ENCODE measurements at regions not wholly inside any gene's neighbourhood (a gene's known extent, or its start where the extent isn't known, plus 50 kb on each side); places are given as distances from the start of the nearest gene placed in this dataset.

DNA sequence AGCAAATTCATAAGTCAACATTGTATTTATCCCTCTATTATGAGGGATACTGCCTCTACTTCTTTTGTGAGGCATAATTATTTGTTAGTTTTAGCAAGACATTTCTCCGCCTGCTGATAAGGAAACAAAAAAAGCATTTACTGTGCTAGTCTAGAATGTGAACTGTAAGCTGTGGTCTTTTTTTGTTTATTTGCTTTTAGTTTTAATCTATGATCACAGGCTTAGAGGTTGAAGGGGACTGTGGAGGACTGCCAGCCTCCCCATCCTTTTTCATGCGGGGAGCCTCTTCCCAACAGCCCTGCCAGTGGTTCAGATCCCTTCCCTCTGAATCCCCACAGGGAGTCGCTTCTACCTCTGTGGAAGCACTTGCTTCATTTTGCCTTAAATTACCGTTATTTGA is 331.0 kb upstream of the ROPN1 start:
- Mint-ChIP-seq H3K4me3 (no peak overlapping the region), H3K9me3 (no peaks in the 10 kb centered on the region), H3K27me3 (peaks cover 9 to 18% of the 10 kb centered on the region in 2 donors), H3K27ac (no peak overlapping the region), H3K36me3 (no peaks in the 10 kb centered on the region), H3K4me1 (no peaks in the 10 kb centered on the region)
- Histone ChIP-seq H3K36me3 (ENCODE audit: control insufficient read depth in 2 of 2, extremely low read depth in 1 of 2, insufficient read depth in 1 of 2, low read length in 1 of 2) (no peaks in the 10 kb centered on the region), H3K9me3 (no peaks in the 10 kb centered on the region), H3K4me3 (ENCODE audit: control insufficient read depth in 1 of 2, extremely low read depth in 1 of 2, low read length in 1 of 2) (no peak overlapping the region), H3K27ac (ENCODE audit: low read length) (no peak overlapping the region), H3K27me3 (replicated peaks in 1 of 2; ENCODE audit: control insufficient read depth in 2 of 2, extremely low read depth in 1 of 2, insufficient read depth in 2 of 2, low read length in 1 of 2) (no peaks in the 10 kb centered on the region), H3K4me1 (ENCODE audit: control insufficient read depth in 1 of 2, extremely low read depth in 1 of 2, insufficient read depth in 2 of 2, low read length in 2 of 2) (no peaks in the 10 kb centered on the region)
- no peak for DNase-seq
- ChIA-PET CTCF (no interaction called here), POLR2A (no interaction called here)
- no CpG with 5 or more reads among the region's 4 CpGs for WGBS (ENCODE audit: insufficient coverage)
- no peak for ATAC-seq (replicated peaks in 1 of 4)

DNA sequence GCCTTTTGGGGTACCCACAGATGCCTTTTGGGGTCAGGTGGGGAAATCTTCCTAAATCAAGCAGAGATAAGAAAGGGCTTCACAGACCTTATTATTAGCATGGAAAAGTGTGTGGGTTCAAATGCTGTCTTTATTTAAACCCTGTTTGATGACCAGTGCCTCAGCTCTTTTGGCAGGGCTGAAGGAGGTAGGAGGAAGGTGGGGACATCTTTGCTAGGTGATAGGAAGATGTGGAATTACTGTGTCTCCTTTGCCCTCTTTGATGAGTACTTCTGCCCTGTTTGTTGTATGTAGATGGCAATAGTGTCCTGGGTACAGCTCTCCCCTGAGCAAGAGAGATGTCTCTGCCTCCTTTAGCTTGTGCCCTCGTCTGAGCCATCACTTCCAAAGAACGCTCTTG is 333.3 kb upstream of the ROPN1 start:
- Histone ChIP-seq H3K27me3 (replicated peaks in 1 of 2; ENCODE audit: control insufficient read depth in 2 of 2, extremely low read depth in 1 of 2, insufficient read depth in 2 of 2, low read length in 1 of 2) (no peaks in the 10 kb centered on the region), H3K27ac (ENCODE audit: low read length) (no peak overlapping the region), H3K4me3 (ENCODE audit: control insufficient read depth in 1 of 2, extremely low read depth in 1 of 2, low read length in 1 of 2) (no peak overlapping the region), H3K36me3 (ENCODE audit: control insufficient read depth in 2 of 2, extremely low read depth in 1 of 2, insufficient read depth in 1 of 2, low read length in 1 of 2) (no peaks in the 10 kb centered on the region), H3K9me3 (no peaks in the 10 kb centered on the region), H3K4me1 (ENCODE audit: control insufficient read depth in 1 of 2, extremely low read depth in 1 of 2, insufficient read depth in 2 of 2, low read length in 2 of 2) (no peaks in the 10 kb centered on the region)
- H3K9me3 Mint-ChIP-seq: no peaks in the 10 kb centered on the region
- no peak overlapping the region for H3K4me3 Mint-ChIP-seq
- DNase-seq: no peak
- CTCF ChIA-PET: no interaction called here
- H3K27ac Mint-ChIP-seq: no peak overlapping the region
- H3K36me3 Mint-ChIP-seq: no peaks in the 10 kb centered on the region
- H3K4me1 Mint-ChIP-seq: no peaks in the 10 kb centered on the region
- peaks cover 9 to 18% of the 10 kb centered on the region in 2 donors for H3K27me3 Mint-ChIP-seq
- ATAC-seq (replicated peaks in 1 of 4): no peak
- POLR2A ChIA-PET: interaction anchor here in 1 of 2 donors (0.6 kb wide), 1 partner anchor 21 kb away, joined by 3 read pairs; no protein-coding TSS in a partner anchor
- 62% methylated on average over 2 of the region's 2 CpGs for WGBS (ENCODE audit: insufficient coverage)

DNA sequence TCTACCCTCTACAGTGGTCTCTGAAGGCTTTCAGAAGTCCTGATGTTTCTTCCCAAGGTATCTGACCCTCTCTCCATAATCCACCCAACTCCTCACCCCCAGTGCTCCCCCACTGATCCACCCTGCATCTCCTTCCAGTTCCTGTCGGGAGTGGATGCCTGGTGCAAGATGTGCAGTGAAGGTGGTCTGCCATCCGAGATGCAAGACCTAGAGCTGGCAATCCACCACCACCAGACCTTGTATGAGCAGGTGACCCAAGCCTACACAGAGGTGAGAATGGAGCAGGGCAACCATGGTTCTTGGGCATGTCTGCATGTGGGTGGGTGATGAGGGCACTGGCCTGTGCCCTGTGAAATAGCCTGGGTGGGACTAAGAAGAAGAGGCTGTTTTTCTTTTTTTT is 337.8 kb upstream of the ROPN1 start:
- Mint-ChIP-seq H3K4me3 (no peak overlapping the region), H3K27me3 (no peaks in the 10 kb centered on the region), H3K27ac (no peak overlapping the region), H3K9me3 (peaks cover 0 to 3% (median 0%) of the 10 kb centered on the region in 3 donors), H3K36me3 (no peaks in the 10 kb centered on the region), H3K4me1 (no peaks in the 10 kb centered on the region)
- ChIA-PET POLR2A (no interaction called here), CTCF (no interaction called here)
- ATAC-seq (replicated peaks in 1 of 4): no peak
- Histone ChIP-seq H3K27me3 (replicated peaks in 1 of 2; ENCODE audit: control insufficient read depth in 2 of 2, extremely low read depth in 1 of 2, insufficient read depth in 2 of 2, low read length in 1 of 2) (peaks cover 0 to 4% of the 10 kb centered on the region in 2 experiments), H3K27ac (ENCODE audit: low read length) (no peak overlapping the region), H3K4me1 (ENCODE audit: control insufficient read depth in 1 of 2, extremely low read depth in 1 of 2, insufficient read depth in 2 of 2, low read length in 2 of 2) (no peaks in the 10 kb centered on the region), H3K4me3 (ENCODE audit: control insufficient read depth in 1 of 2, extremely low read depth in 1 of 2, low read length in 1 of 2) (no peak overlapping the region), H3K36me3 (ENCODE audit: control insufficient read depth in 2 of 2, extremely low read depth in 1 of 2, insufficient read depth in 1 of 2, low read length in 1 of 2) (no peaks in the 10 kb centered on the region), H3K9me3 (no peaks in the 10 kb centered on the region)
- WGBS (ENCODE audit: insufficient coverage): no CpG with 5 or more reads among the region's 2 CpGs
- DNase-seq: no peak

DNA sequence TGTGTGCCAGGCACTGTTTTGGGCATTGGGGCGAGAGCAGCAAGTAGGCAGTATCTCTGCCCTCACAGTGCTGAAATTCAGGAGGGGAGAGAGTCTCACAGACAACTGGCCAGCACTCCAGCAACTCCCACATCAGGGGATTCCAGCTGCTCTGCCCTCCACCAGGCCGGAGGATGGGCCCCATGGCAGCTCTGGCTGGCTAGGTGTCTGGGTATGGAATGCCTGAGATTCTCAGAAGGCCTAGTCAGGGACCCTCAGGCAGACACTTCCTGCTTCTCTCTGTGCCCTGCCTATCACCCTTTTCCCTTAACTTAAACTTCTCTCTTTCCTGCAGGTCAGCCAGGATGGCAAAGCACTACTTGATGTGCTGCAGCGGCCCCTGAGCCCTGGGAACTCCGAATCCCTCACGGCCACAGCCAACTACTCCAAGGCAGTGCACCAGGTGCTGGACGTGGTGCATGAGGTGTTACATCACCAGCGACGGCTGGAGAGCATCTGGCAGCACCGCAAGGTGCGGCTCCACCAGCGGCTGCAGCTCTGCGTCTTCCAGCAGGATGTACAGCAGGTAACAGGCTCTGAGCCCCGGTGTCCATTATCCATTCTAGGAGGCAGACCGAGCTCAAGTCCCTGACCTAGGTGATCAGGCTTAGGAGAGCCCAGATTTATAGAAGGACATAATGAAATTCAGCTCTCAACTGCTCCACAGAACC is 342.2 kb upstream of the ROPN1 start:
- ATAC-seq (replicated peaks in 1 of 4) (no peak), DNase-seq (no peak)
- ChIA-PET CTCF (no interaction called here), POLR2A (no interaction called here)
- Mint-ChIP-seq H3K36me3 (no peaks in the 10 kb centered on the region), H3K27me3 (peaks cover 2 to 5% of the 10 kb centered on the region in 2 donors), H3K4me1 (no peaks in the 10 kb centered on the region), H3K9me3 (peaks cover 0 to 3% (median 0%) of the 10 kb centered on the region in 3 donors), H3K4me3 (no peak overlapping the region), H3K27ac (no peak overlapping the region)
- no peak overlapping the region for H3K4me3 ChIP-seq (ENCODE audit: control insufficient read depth in 1 of 2, extremely low read depth in 1 of 2, low read length in 1 of 2)
- H3K27me3 ChIP-seq (replicated peaks in 1 of 2; ENCODE audit: control insufficient read depth in 2 of 2, extremely low read depth in 1 of 2, insufficient read depth in 2 of 2, low read length in 1 of 2): peaks cover 0 to 4% of the 10 kb centered on the region in 2 experiments
- 77% methylated on average over 12 of the region's 14 CpGs for WGBS (ENCODE audit: insufficient coverage)
- no peaks in the 10 kb centered on the region for H3K4me1 ChIP-seq (ENCODE audit: control insufficient read depth in 1 of 2, extremely low read depth in 1 of 2, insufficient read depth in 2 of 2, low read length in 2 of 2)
- no peaks in the 10 kb centered on the region for H3K9me3 ChIP-seq
- no peaks in the 10 kb centered on the region for H3K36me3 ChIP-seq (ENCODE audit: control insufficient read depth in 2 of 2, extremely low read depth in 1 of 2, insufficient read depth in 1 of 2, low read length in 1 of 2)
- H3K27ac ChIP-seq (ENCODE audit: low read length): no peak overlapping the region

DNA sequence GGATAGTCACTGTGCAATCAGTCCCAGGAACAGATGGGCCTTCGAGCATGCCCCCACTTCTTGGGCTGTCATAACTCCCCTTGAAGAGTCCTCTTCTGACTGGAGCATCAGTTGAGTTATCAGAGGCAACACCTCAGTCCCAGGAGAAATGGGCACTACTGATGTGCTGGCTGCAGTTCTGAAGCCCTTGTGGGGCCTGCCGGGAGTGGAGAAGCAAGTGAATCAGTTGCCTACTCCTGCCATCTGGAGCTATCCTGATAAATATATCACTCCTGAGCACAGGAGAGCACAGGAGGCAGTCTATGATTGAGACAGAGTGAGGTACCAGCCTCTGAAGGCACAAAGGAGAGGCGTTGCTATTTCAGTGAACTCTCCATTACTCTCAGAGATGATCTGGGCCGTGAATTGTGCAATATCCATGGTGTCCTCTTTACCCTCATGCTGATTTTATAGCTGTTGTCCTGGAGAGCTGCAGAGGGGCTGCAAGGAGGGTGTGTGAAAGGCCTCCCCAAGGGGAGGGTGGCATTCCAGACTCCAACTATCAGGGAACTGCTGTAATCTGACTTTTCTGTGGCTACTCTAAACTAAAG is 344.2 kb upstream of the ROPN1 start:
- H3K36me3 Mint-ChIP-seq: no peaks in the 10 kb centered on the region
- no peaks in the 10 kb centered on the region for H3K4me1 Mint-ChIP-seq
- no peak overlapping the region for H3K4me3 ChIP-seq (ENCODE audit: control insufficient read depth in 1 of 2, extremely low read depth in 1 of 2, low read length in 1 of 2)
- H3K9me3 ChIP-seq: no peaks in the 10 kb centered on the region
- peaks cover 0 to 4% of the 10 kb centered on the region in 2 experiments for H3K27me3 ChIP-seq (replicated peaks in 1 of 2; ENCODE audit: control insufficient read depth in 2 of 2, extremely low read depth in 1 of 2, insufficient read depth in 2 of 2, low read length in 1 of 2)
- H3K4me3 Mint-ChIP-seq: no peak overlapping the region
- ChIA-PET CTCF (no interaction called here), POLR2A (no interaction called here)
- peaks cover 2 to 5% of the 10 kb centered on the region in 2 donors for H3K27me3 Mint-ChIP-seq
- H3K27ac ChIP-seq (ENCODE audit: low read length): no peak overlapping the region
- DNase-seq (no peak), ATAC-seq (replicated peaks in 1 of 4) (no peak)
- WGBS (ENCODE audit: insufficient coverage): 80% methylated on average over 1 of the region's 4 CpGs
- no peak overlapping the region for H3K27ac Mint-ChIP-seq
- H3K4me1 ChIP-seq (ENCODE audit: control insufficient read depth in 1 of 2, extremely low read depth in 1 of 2, insufficient read depth in 2 of 2, low read length in 2 of 2): no peaks in the 10 kb centered on the region
- no peaks in the 10 kb centered on the region for H3K36me3 ChIP-seq (ENCODE audit: control insufficient read depth in 2 of 2, extremely low read depth in 1 of 2, insufficient read depth in 1 of 2, low read length in 1 of 2)
- peaks cover 0 to 3% (median 0%) of the 10 kb centered on the region in 3 donors for H3K9me3 Mint-ChIP-seq

DNA sequence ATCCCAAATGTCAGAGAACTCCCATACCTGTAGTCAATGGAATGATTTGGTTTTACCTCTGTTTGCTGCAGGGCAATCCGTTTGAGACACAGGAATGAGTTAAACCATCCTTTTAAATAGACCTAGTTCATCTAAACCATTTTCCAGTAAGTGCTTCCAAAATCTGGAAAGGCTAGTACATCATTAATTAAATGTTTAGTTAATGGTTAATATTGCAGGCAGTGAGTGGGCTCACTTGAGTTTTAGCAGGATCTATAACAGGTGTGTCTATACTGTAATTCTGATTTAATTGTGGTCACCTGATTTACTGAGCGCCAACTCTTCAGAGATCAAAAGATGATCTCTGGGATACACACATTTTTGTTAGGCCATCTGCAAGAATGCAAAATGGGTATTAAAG is 353.9 kb upstream of the ROPN1 start:
- no peaks in the 10 kb centered on the region for H3K4me1 Mint-ChIP-seq
- peaks cover 15 to 16% of the 10 kb centered on the region in 2 donors for H3K27me3 Mint-ChIP-seq
- POLR2A ChIA-PET: no interaction called here
- peaks cover 0 to 6% (median 0%) of the 10 kb centered on the region in 3 donors for H3K9me3 Mint-ChIP-seq
- no peaks in the 10 kb centered on the region for H3K36me3 Mint-ChIP-seq
- Histone ChIP-seq H3K4me3 (ENCODE audit: control insufficient read depth in 1 of 2, extremely low read depth in 1 of 2, low read length in 1 of 2) (no peak overlapping the region), H3K27ac (ENCODE audit: low read length) (no peak overlapping the region), H3K36me3 (ENCODE audit: control insufficient read depth in 2 of 2, extremely low read depth in 1 of 2, insufficient read depth in 1 of 2, low read length in 1 of 2) (no peaks in the 10 kb centered on the region), H3K9me3 (no peaks in the 10 kb centered on the region), H3K4me1 (ENCODE audit: control insufficient read depth in 1 of 2, extremely low read depth in 1 of 2, insufficient read depth in 2 of 2, low read length in 2 of 2) (no peaks in the 10 kb centered on the region), H3K27me3 (replicated peaks in 1 of 2; ENCODE audit: control insufficient read depth in 2 of 2, extremely low read depth in 1 of 2, insufficient read depth in 2 of 2, low read length in 1 of 2) (no peaks in the 10 kb centered on the region)
- ATAC-seq (replicated peaks in 1 of 4) (no peak), DNase-seq (no peak)
- CTCF ChIA-PET: no interaction called here
- H3K4me3 Mint-ChIP-seq: no peak overlapping the region
- H3K27ac Mint-ChIP-seq: no peak overlapping the region
- 100% methylated on average over 1 of the region's 2 CpGs for WGBS (ENCODE audit: insufficient coverage)

All from T-cell (primary cell).